K562 (cell line): ENCODE measurements at regions not wholly inside any gene's neighbourhood (a gene's known extent, or its start where the extent isn't known, plus 50 kb on each side); places are given as distances from the start of the nearest gene placed in this dataset.
A peak's percentile ranks its signal among the peaks of the same experiment; 100 is the strongest.

ENCODE experiments used
- ATAC-seq: fragments of 200-7000 bp; cut with Tn5 transposase; 3 replicates; pipeline ENCODE4 v1.9.1; 2020; ENCODE audit warnings: moderate library complexity
- BruUV-seq: library from RNA; stranded (reverse); fragments of 400-500 nt; replicated peaks from 2 replicates; lab custom pipeline; 2021; lab: Mats Ljungman, UMichigan
- CTCF ChIA-PET: fragments of 300-600 bp; formaldehyde crosslinking; extraction: SDS; loops from one replicate; lab custom pipeline; 2021; ENCODE audit warnings: low intra/inter-chr PET ratio; lab: Yijun Ruan, JAX
- POLR2A ChIA-PET: fragments of 300-600, 350-650 bp; sonication (Branson Sonifier 250); formaldehyde crosslinking; extraction: SDS; loops from one replicate; lab custom pipeline; 2021; ENCODE audit warnings: antibody characterized with exemption, inconsistent platforms; lab: Yijun Ruan, JAX
- DNase-seq, 4 experiments: peaks; one replicate each; pipeline versions ENCODE4 v3.0.0 to v3.0.0-alpha.2; 2011 to 2018; ENCODE audit warnings: low spot score in 3 of 4, mixed read lengths in 3 of 4; ENCODE audit errors: extremely low read depth in 1 of 4
- FAIRE-seq: peaks from 2 replicates; lab custom pipeline; 2011; peaks lifted over from hg19 to GRCh38; lab: Jason Lieb, UNC
- H2AFZ ChIP-seq: 2 replicates; pipeline ENCODE4 v1.6.0; 2011; ENCODE audit warnings: low read depth, low read length, control low read depth, inconsistent platforms
- H3K27ac ChIP-seq: fragments of 200-600 bp; 3 replicates; pipeline ENCODE4 v1.8.0; 2011; ENCODE audit warnings: low read depth, mild to moderate bottlenecking, control low read depth, inconsistent platforms, low read length, moderate library complexity, mixed read lengths; ENCODE audit errors: extremely low read depth
- H3K27me3 ChIP-seq, 2 experiments: fragments of 300-600 bp in 1 of 2; 2 replicates in 1 of 2; 3 replicates in 1 of 2; pipeline versions ENCODE4 v1.6.0 to v1.8.0; 2011; ENCODE audit warnings: inconsistent platforms in 2 of 2, low read length in 2 of 2, mild to moderate bottlenecking in 1 of 2, mixed read lengths in 1 of 2, moderate library complexity in 1 of 2; ENCODE audit not compliant: control insufficient read depth in 2 of 2, insufficient read depth in 2 of 2
- H3K36me3 ChIP-seq: fragments of 300-600 bp; 3 replicates; pipeline ENCODE4 v1.8.0; 2011; ENCODE audit warnings: mild to moderate bottlenecking, low read length, inconsistent platforms; ENCODE audit not compliant: control insufficient read depth, insufficient read depth
- H3K4me1 ChIP-seq, 2 experiments: fragments of 200-600 bp in 1 of 2; replicated peaks in 1 of 2; 2 replicates in 1 of 2; 3 replicates in 1 of 2; pipeline versions ENCODE4 v1.5.1 to v1.8.0; 2011; ENCODE audit warnings: inconsistent platforms in 2 of 2, low read length in 2 of 2, mild to moderate bottlenecking in 1 of 2, mixed read lengths in 1 of 2, moderate library complexity in 1 of 2; ENCODE audit not compliant: control insufficient read depth in 2 of 2, insufficient read depth in 2 of 2
- H3K4me2 ChIP-seq: 2 replicates; pipeline ENCODE4 v1.6.1; 2011; ENCODE audit warnings: low read length, control low read depth, inconsistent platforms, mixed read lengths; ENCODE audit not compliant: insufficient read depth
- H3K4me3 ChIP-seq: fragments of 200-600 bp; sonication (generic), shearing (Covaris generic); 2 replicates; pipeline ENCODE4 v1.5.1; 2016; ENCODE audit warnings: control low read depth, inconsistent platforms
- H3K79me2 ChIP-seq: fragments of 200-600 bp; 3 replicates; pipeline ENCODE4 v1.8.0; 2011; ENCODE audit warnings: low read length, inconsistent platforms; ENCODE audit not compliant: control insufficient read depth, insufficient read depth
- H3K9ac ChIP-seq, 2 experiments: 2 replicates each; pipeline versions ENCODE4 v1.6.0 to v1.6.1; 2011; ENCODE audit warnings: low read depth in 2 of 2, low read length in 2 of 2, control low read depth in 1 of 2, inconsistent platforms in 1 of 2, mild to moderate bottlenecking in 1 of 2, mixed read lengths in 1 of 2; ENCODE audit not compliant: insufficient read depth in 1 of 2
- H3K9me1 ChIP-seq: one replicate; pipeline ENCODE4 v1.6.0; 2011; ENCODE audit warnings: inconsistent platforms, mild to moderate bottlenecking, low read length, moderate library complexity; ENCODE audit not compliant: control insufficient read depth, insufficient read depth
- H3K9me3 ChIP-seq: replicated peaks from 2 replicates; pipeline ENCODE4 v1.5.1; 2011; ENCODE audit warnings: low read depth, low read length, inconsistent platforms; ENCODE audit not compliant: control insufficient read depth, insufficient read depth
- H4K20me1 ChIP-seq: replicated peaks from 2 replicates; pipeline ENCODE4 v1.6.1; 2011; ENCODE audit warnings: low read length, inconsistent platforms, mixed read lengths; ENCODE audit not compliant: control insufficient read depth, insufficient read depth
- CLOCK ChIP-seq: fragments of 250-450 bp; sonication (Bioruptor Pico); IDR thresholded peaks from 2 replicates; pipeline ENCODE4 v1.4.0; 2020; ENCODE audit warnings: mild to moderate bottlenecking, moderate library complexity, borderline replicate concordance
- CTCF ChIP-seq, 3 experiments: IDR thresholded peaks in 2 of 3; conservative IDR thresholded peaks in 1 of 3; 2 replicates each; pipeline ENCODE4 v1.5.1; 2011 to 2012; ENCODE audit warnings: low read length in 3 of 3, mild to moderate bottlenecking in 3 of 3, control low read depth in 2 of 3, improper control_type of control experiment in 1 of 3, inconsistent platforms in 1 of 3, low read depth in 1 of 3, mixed read lengths in 1 of 3, moderate library complexity in 1 of 3; ENCODE audit not compliant: insufficient read depth in 2 of 3
- KLF13 ChIP-seq: fragments of 450-650 bp; IDR thresholded peaks from 2 replicates; pipeline ENCODE4 v1.6.1; 2016; ENCODE audit warnings: missing genetic modification characterization, low read depth, mild to moderate bottlenecking, missing compliant biosample characterization, moderate library complexity, borderline replicate concordance
- MNT ChIP-seq, 2 experiments: fragments of 450-650 bp; conservative IDR thresholded peaks; 2 replicates each; pipeline ENCODE4 v1.6.1; 2017; ENCODE audit warnings: mild to moderate bottlenecking in 2 of 2, moderate library complexity in 2 of 2
- PURB ChIP-seq: sonication (generic); formaldehyde crosslinking; IDR thresholded peaks from 2 replicates; pipeline ENCODE4 v1.9.0; 2021; ENCODE audit warnings: low read depth, mild to moderate bottlenecking, missing genetic modification reagents
- SNAPC5 ChIP-seq: fragments of 250-450 bp; sonication (Bioruptor Pico); IDR thresholded peaks from 2 replicates; pipeline ENCODE4 v1.8.0; 2021; ENCODE audit warnings: moderate library complexity, mild to moderate bottlenecking, inconsistent platforms
- SREBF2 ChIP-seq: sonication (generic); formaldehyde crosslinking; IDR thresholded peaks from 2 replicates; pipeline ENCODE4 v1.4.0; 2020; ENCODE audit warnings: mild to moderate bottlenecking, missing genetic modification reagents
- VEZF1 ChIP-seq: fragments of 200-800 bp; sonication (Bioruptor generic); IDR thresholded peaks from 2 replicates; pipeline ENCODE4 v1.6.1; 2017; ENCODE audit warnings: missing genetic modification characterization, missing compliant biosample characterization
- ZNF253 ChIP-seq: fragments of 250-450 bp; sonication (Bioruptor Pico); conservative IDR thresholded peaks from 2 replicates; pipeline ENCODE4 v1.6.1; 2021; ENCODE audit warnings: mild to moderate bottlenecking
- WGBS: fragments of 100-300 bp; shearing (Covaris generic); methylation state at CpG from one replicate; pipeline ENCODE4 v1.1.6; 2016; ENCODE audit warnings: low coverage, mixed read lengths; ENCODE audit not compliant: insufficient coverage; ENCODE audit errors: missing lambda C conversion rate; 5-methylcytosine and 5-hydroxymethylcytosine counted together
- in situ Hi-C: fragments of 300-500 bp; cut with MboI; formaldehyde crosslinking; loops from 4 replicates; pipeline ENCODE4 v1.15.0; 2018; ENCODE audit warnings: inconsistent platforms, mixed read lengths
- intact Hi-C: fragments of 100-400 bp; cut with micrococcal nuclease; formaldehyde crosslinking; loops from 2 replicates; pipeline ENCODE4 v1.14.2; 2022

- TF ChIP-seq SNAPC5 (CRISPR knock-in tag) (no peak), CTCF (IDR thresholded peaks at IDR 0.05 in 2 of 3, conservative IDR thresholded peaks at IDR 0.05 in 1 of 3; ENCODE audit: insufficient read depth in 2 of 3, low read depth in 1 of 3, low read length in 3 of 3) (peak; percentile 11 to 33 (median 29); a peak in 4 of 6 replicates), VEZF1 (CRISPR knock-in tag) (no peak), ZNF253 (CRISPR knock-in tag) (no peak)
Measured at GRCh38 chr10:111360260-111360925, 283.6 kb downstream of the ADRA2A start (continued).

- H3K79me2 ChIP-seq, result no peaks in the 10 kb centered on the region
- no peaks in the 10 kb centered on the region for H3K36me3 ChIP-seq
- no peak for DNase-seq
- CTCF ChIA-PET, result no interaction called here
- H3K4me2 ChIP-seq, result no peak overlapping the region
- no peak for ATAC-seq
- H3K27ac ChIP-seq, result no peak overlapping the region
- no peaks in the 10 kb centered on the region for H3K27me3 ChIP-seq
- no peaks in the 10 kb centered on the region for H4K20me1 ChIP-seq
- H3K4me1 ChIP-seq, result no peaks in the 10 kb centered on the region
- WGBS, result 0% methylated on average over 2 of the region's 2 CpGs
- intact Hi-C loops (no loop called here), in situ Hi-C loops (no loop called here)
- FAIRE-seq, result no peak
- no peak overlapping the region for H3K9ac ChIP-seq
- H2AFZ ChIP-seq, result no peak overlapping the region
- no peak overlapping the region for H3K4me3 ChIP-seq
- H3K9me1 ChIP-seq, result no peaks in the 10 kb centered on the region
- no TSS peak for BruUV-seq
- POLR2A ChIA-PET, result no interaction called here
- H3K9me3 ChIP-seq, result no peaks in the 10 kb centered on the region
- TF ChIP-seq PURB (CRISPR knock-in tag), result no peak
- TF ChIP-seq SREBF2, result no peak
- no peak for TF ChIP-seq MNT (conservative IDR thresholded peaks at IDR 0.05)
- TF ChIP-seq KLF13 (tag), result no peak
- TF ChIP-seq CLOCK (CRISPR knock-in tag), result no peak
Measured at GRCh38 chr10:111367531-111367930, 290.7 kb downstream of the ADRA2A start.
